ENCODE measurements at regions not wholly inside any gene's neighbourhood (a gene's known extent, or its start where the extent isn't known, plus 50 kb on each side); places are given as distances from the start of the nearest gene placed in this dataset.

- Histone ChIP-seq H3K9ac (ENCODE audit: low read depth in 1 of 2, low read length in 2 of 2) (no peak overlapping the region), H3K9me3 (ENCODE audit: control insufficient read depth in 2 of 2, low read length in 2 of 2) (no peaks in the 10 kb centered on the region), H3K36me3 (ENCODE audit: control insufficient read depth in 2 of 2, insufficient read depth in 2 of 2, low read length in 2 of 2) (no peaks in the 10 kb centered on the region), H3K27ac (ENCODE audit: low read depth in 2 of 2, low read length in 2 of 2) (no peak overlapping the region), H3K4me1 (ENCODE audit: control insufficient read depth in 2 of 2, insufficient read depth in 2 of 2, low read length in 2 of 2) (no peaks in the 10 kb centered on the region), H3K27me3 (ENCODE audit: control insufficient read depth in 2 of 2, insufficient read depth in 2 of 2, low read length in 2 of 2) (no peaks in the 10 kb centered on the region), H3K4me3 (ENCODE audit: low read length in 2 of 2) (no peak overlapping the region)
Observed at GRCh38 chr18:39205565-39206195, 1640.1 kb upstream of the CELF4 start.

- H3K9me3 ChIP-seq (ENCODE audit: control insufficient read depth in 2 of 2, low read length in 2 of 2): no peaks in the 10 kb centered on the region
- H3K36me3 ChIP-seq (ENCODE audit: control insufficient read depth in 2 of 2, insufficient read depth in 2 of 2, low read length in 2 of 2): no peaks in the 10 kb centered on the region
- no peak overlapping the region for H3K27ac ChIP-seq (ENCODE audit: low read depth in 2 of 2, low read length in 2 of 2)
- no peaks in the 10 kb centered on the region for H3K27me3 ChIP-seq (ENCODE audit: control insufficient read depth in 2 of 2, insufficient read depth in 2 of 2, low read length in 2 of 2)
- H3K9ac ChIP-seq (ENCODE audit: low read depth in 1 of 2, low read length in 2 of 2): no peak overlapping the region
- H3K4me1 ChIP-seq (ENCODE audit: control insufficient read depth in 2 of 2, insufficient read depth in 2 of 2, low read length in 2 of 2): no peaks in the 10 kb centered on the region
- H3K4me3 ChIP-seq (ENCODE audit: low read length in 2 of 2): no peak overlapping the region
Observed at GRCh38 chr18:39200153-39200552, 1634.6 kb upstream of the CELF4 start.

GRCh38 chr18:39199231-39199855 is 1633.7 kb upstream of the CELF4 start:
- H3K9me3 ChIP-seq (ENCODE audit: control insufficient read depth in 2 of 2, low read length in 2 of 2): no peaks in the 10 kb centered on the region
- H3K36me3 ChIP-seq (ENCODE audit: control insufficient read depth in 2 of 2, insufficient read depth in 2 of 2, low read length in 2 of 2): no peaks in the 10 kb centered on the region
- H3K9ac ChIP-seq (ENCODE audit: low read depth in 1 of 2, low read length in 2 of 2): no peak overlapping the region
- no peaks in the 10 kb centered on the region for H3K27me3 ChIP-seq (ENCODE audit: control insufficient read depth in 2 of 2, insufficient read depth in 2 of 2, low read length in 2 of 2)
- H3K4me3 ChIP-seq (ENCODE audit: low read length in 2 of 2): no peak overlapping the region
- no peak overlapping the region for H3K27ac ChIP-seq (ENCODE audit: low read depth in 2 of 2, low read length in 2 of 2)
- no peaks in the 10 kb centered on the region for H3K4me1 ChIP-seq (ENCODE audit: control insufficient read depth in 2 of 2, insufficient read depth in 2 of 2, low read length in 2 of 2)

- Histone ChIP-seq H3K9ac (ENCODE audit: low read depth in 1 of 2, low read length in 2 of 2) (no peak overlapping the region), H3K27me3 (ENCODE audit: control insufficient read depth in 2 of 2, insufficient read depth in 2 of 2, low read length in 2 of 2) (no peaks in the 10 kb centered on the region), H3K36me3 (ENCODE audit: control insufficient read depth in 2 of 2, insufficient read depth in 2 of 2, low read length in 2 of 2) (no peaks in the 10 kb centered on the region), H3K4me3 (ENCODE audit: low read length in 2 of 2) (no peak overlapping the region), H3K27ac (ENCODE audit: low read depth in 2 of 2, low read length in 2 of 2) (no peak overlapping the region), H3K4me1 (ENCODE audit: control insufficient read depth in 2 of 2, insufficient read depth in 2 of 2, low read length in 2 of 2) (no peaks in the 10 kb centered on the region), H3K9me3 (ENCODE audit: control insufficient read depth in 2 of 2, low read length in 2 of 2) (no peaks in the 10 kb centered on the region)
Observed at GRCh38 chr18:39198376-39198775, 1632.8 kb upstream of the CELF4 start.

- Histone ChIP-seq H3K27ac (ENCODE audit: low read depth in 2 of 2, low read length in 2 of 2) (no peak overlapping the region), H3K4me3 (ENCODE audit: low read length in 2 of 2) (no peak overlapping the region), H3K4me1 (ENCODE audit: control insufficient read depth in 2 of 2, insufficient read depth in 2 of 2, low read length in 2 of 2) (no peaks in the 10 kb centered on the region), H3K36me3 (ENCODE audit: control insufficient read depth in 2 of 2, insufficient read depth in 2 of 2, low read length in 2 of 2) (no peaks in the 10 kb centered on the region), H3K9ac (ENCODE audit: low read depth in 1 of 2, low read length in 2 of 2) (no peak overlapping the region), H3K9me3 (ENCODE audit: control insufficient read depth in 2 of 2, low read length in 2 of 2) (no peaks in the 10 kb centered on the region), H3K27me3 (ENCODE audit: control insufficient read depth in 2 of 2, insufficient read depth in 2 of 2, low read length in 2 of 2) (no peaks in the 10 kb centered on the region)
Observed at GRCh38 chr18:39191931-39192330, 1626.3 kb upstream of the CELF4 start.

- Histone ChIP-seq H3K9ac (ENCODE audit: low read depth in 1 of 2, low read length in 2 of 2) (no peak overlapping the region), H3K27ac (ENCODE audit: low read depth in 2 of 2, low read length in 2 of 2) (no peak overlapping the region), H3K9me3 (ENCODE audit: control insufficient read depth in 2 of 2, low read length in 2 of 2) (no peaks in the 10 kb centered on the region), H3K4me1 (ENCODE audit: control insufficient read depth in 2 of 2, insufficient read depth in 2 of 2, low read length in 2 of 2) (no peaks in the 10 kb centered on the region), H3K27me3 (ENCODE audit: control insufficient read depth in 2 of 2, insufficient read depth in 2 of 2, low read length in 2 of 2) (no peaks in the 10 kb centered on the region), H3K4me3 (ENCODE audit: low read length in 2 of 2) (no peak overlapping the region), H3K36me3 (ENCODE audit: control insufficient read depth in 2 of 2, insufficient read depth in 2 of 2, low read length in 2 of 2) (no peaks in the 10 kb centered on the region)
Observed at GRCh38 chr18:39191058-39191457, 1625.5 kb upstream of the CELF4 start.

- H3K36me3 ChIP-seq (ENCODE audit: control insufficient read depth in 2 of 2, insufficient read depth in 2 of 2, low read length in 2 of 2): no peaks in the 10 kb centered on the region
- H3K9me3 ChIP-seq (ENCODE audit: control insufficient read depth in 2 of 2, low read length in 2 of 2): no peaks in the 10 kb centered on the region
- no peaks in the 10 kb centered on the region for H3K4me1 ChIP-seq (ENCODE audit: control insufficient read depth in 2 of 2, insufficient read depth in 2 of 2, low read length in 2 of 2)
- no peak overlapping the region for H3K4me3 ChIP-seq (ENCODE audit: low read length in 2 of 2)
- H3K27ac ChIP-seq (ENCODE audit: low read depth in 2 of 2, low read length in 2 of 2): no peak overlapping the region
- H3K27me3 ChIP-seq (ENCODE audit: control insufficient read depth in 2 of 2, insufficient read depth in 2 of 2, low read length in 2 of 2): no peaks in the 10 kb centered on the region
- no peak overlapping the region for H3K9ac ChIP-seq (ENCODE audit: low read depth in 1 of 2, low read length in 2 of 2)
Observed at GRCh38 chr18:39190508-39190907, 1624.9 kb upstream of the CELF4 start.

- H3K27ac ChIP-seq (ENCODE audit: low read depth in 2 of 2, low read length in 2 of 2): no peak overlapping the region
- H3K4me1 ChIP-seq (ENCODE audit: control insufficient read depth in 2 of 2, insufficient read depth in 2 of 2, low read length in 2 of 2): no peaks in the 10 kb centered on the region
- H3K4me3 ChIP-seq (ENCODE audit: low read length in 2 of 2): no peak overlapping the region
- no peaks in the 10 kb centered on the region for H3K9me3 ChIP-seq (ENCODE audit: control insufficient read depth in 2 of 2, low read length in 2 of 2)
- H3K9ac ChIP-seq (ENCODE audit: low read depth in 1 of 2, low read length in 2 of 2): no peak overlapping the region
- no peaks in the 10 kb centered on the region for H3K27me3 ChIP-seq (ENCODE audit: control insufficient read depth in 2 of 2, insufficient read depth in 2 of 2, low read length in 2 of 2)
- H3K36me3 ChIP-seq (ENCODE audit: control insufficient read depth in 2 of 2, insufficient read depth in 2 of 2, low read length in 2 of 2): no peaks in the 10 kb centered on the region
Observed at GRCh38 chr18:39188278-39188677, 1622.7 kb upstream of the CELF4 start.

GRCh38 chr18:39186008-39186407 is 1620.4 kb upstream of the CELF4 start:
- Histone ChIP-seq H3K9me3 (ENCODE audit: control insufficient read depth in 2 of 2, low read length in 2 of 2) (no peaks in the 10 kb centered on the region), H3K27ac (ENCODE audit: low read depth in 2 of 2, low read length in 2 of 2) (no peak overlapping the region), H3K4me1 (ENCODE audit: control insufficient read depth in 2 of 2, insufficient read depth in 2 of 2, low read length in 2 of 2) (no peaks in the 10 kb centered on the region), H3K36me3 (ENCODE audit: control insufficient read depth in 2 of 2, insufficient read depth in 2 of 2, low read length in 2 of 2) (no peaks in the 10 kb centered on the region), H3K4me3 (ENCODE audit: low read length in 2 of 2) (no peak overlapping the region), H3K9ac (ENCODE audit: low read depth in 1 of 2, low read length in 2 of 2) (no peak overlapping the region), H3K27me3 (ENCODE audit: control insufficient read depth in 2 of 2, insufficient read depth in 2 of 2, low read length in 2 of 2) (no peaks in the 10 kb centered on the region)

- H3K4me1 ChIP-seq (ENCODE audit: control insufficient read depth in 2 of 2, insufficient read depth in 2 of 2, low read length in 2 of 2): no peaks in the 10 kb centered on the region
- no peak overlapping the region for H3K27ac ChIP-seq (ENCODE audit: low read depth in 2 of 2, low read length in 2 of 2)
- H3K9me3 ChIP-seq (ENCODE audit: control insufficient read depth in 2 of 2, low read length in 2 of 2): no peaks in the 10 kb centered on the region
- H3K27me3 ChIP-seq (ENCODE audit: control insufficient read depth in 2 of 2, insufficient read depth in 2 of 2, low read length in 2 of 2): no peaks in the 10 kb centered on the region
- H3K36me3 ChIP-seq (ENCODE audit: control insufficient read depth in 2 of 2, insufficient read depth in 2 of 2, low read length in 2 of 2): no peaks in the 10 kb centered on the region
- no peak overlapping the region for H3K4me3 ChIP-seq (ENCODE audit: low read length in 2 of 2)
- H3K9ac ChIP-seq (ENCODE audit: low read depth in 1 of 2, low read length in 2 of 2): no peak overlapping the region
Observed at GRCh38 chr18:39184176-39184575, 1618.6 kb upstream of the CELF4 start.
